Lower leg skin (tissue), 3 donors: ENCODE measurements at regions not wholly inside any gene's neighbourhood (a gene's known extent, or its start where the extent isn't known, plus 50 kb on each side); places are given as distances from the start of the nearest gene placed in this dataset.

Source experiments
- CTCF ChIP-seq, 3 donors: fragments of 450-650 bp; IDR thresholded peaks; one replicate each; pipeline ENCODE4 v1.5.1; 2016; ENCODE audit warnings: antibody characterized with exemption in 3 of 3, mild to moderate bottlenecking in 3 of 3, moderate library complexity in 2 of 3
- POLR2A ChIP-seq, 2 donors: fragments of 450-650 bp; IDR thresholded peaks; one replicate each; pipeline ENCODE4 v1.6.1; 2016 to 2017; ENCODE audit warnings: antibody characterized with exemption in 2 of 2, mild to moderate bottlenecking in 1 of 2, moderate library complexity in 1 of 2

DNA sequence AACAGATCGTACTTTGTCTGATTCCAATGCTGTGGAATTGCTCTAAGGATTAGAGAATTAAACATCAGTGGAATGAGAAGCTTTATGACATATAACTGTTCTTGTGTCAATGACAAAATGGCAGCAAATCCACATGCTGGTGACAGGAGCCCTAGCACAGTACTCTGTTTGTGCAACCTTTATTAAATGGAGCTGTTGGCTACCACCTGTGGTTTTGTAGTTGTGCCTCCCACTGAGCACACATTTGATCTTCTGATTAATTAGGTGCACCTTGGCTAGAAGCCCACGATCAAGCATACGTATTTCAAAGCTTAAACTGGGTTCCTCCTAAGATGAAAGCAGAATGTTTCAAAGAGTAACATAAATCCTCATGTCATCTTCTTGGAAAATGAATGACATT is 394.0 kb upstream of the IGFBP7 start:
- TF ChIP-seq CTCF (IDR thresholded peaks at IDR 0.05) = no peak
- no peak for TF ChIP-seq POLR2A (IDR thresholded peaks at IDR 0.05)
